Neural progenitor cell (in vitro differentiated cells): ENCODE measurements at regions not wholly inside any gene's neighbourhood (a gene's known extent, or its start where the extent isn't known, plus 50 kb on each side); places are given as distances from the start of the nearest gene placed in this dataset.

Experiments
- DNase-seq: peaks from one replicate; pipeline ENCODE4 v3.0.0-alpha.2; 2016; ENCODE audit warnings: low spot score
- H2AFZ ChIP-seq: fragments of 200-600 bp; sonication (generic); replicated peaks from 2 replicates; pipeline ENCODE4 v1.6.1; 2016; ENCODE audit warnings: antibody characterized with exemption
- H3F3A ChIP-seq: fragments of 200-600 bp; sonication (generic); 2 replicates; pipeline ENCODE4 v1.6.1; 2016; ENCODE audit warnings: antibody characterized with exemption, low read depth
- H3K27ac ChIP-seq: fragments of 200-600 bp; sonication (generic); 2 replicates; pipeline ENCODE4 v1.5.1; 2016; ENCODE audit warnings: mild to moderate bottlenecking
- H3K27me3 ChIP-seq: fragments of 200-600 bp; sonication (generic); 2 replicates; pipeline ENCODE4 v1.6.1; 2016; ENCODE audit warnings: mild to moderate bottlenecking, moderate library complexity
- H3K36me3 ChIP-seq: fragments of 200-600 bp; sonication (generic); 2 replicates; pipeline ENCODE4 v1.5.1; 2016
- H3K4me1 ChIP-seq: fragments of 200-600 bp; sonication (generic); 2 replicates; pipeline ENCODE4 v1.6.1; 2016; ENCODE audit warnings: mixed run types
- H3K4me2 ChIP-seq: fragments of 200-600 bp; sonication (generic); 2 replicates; pipeline ENCODE4 v1.6.1; 2016
- H3K4me3 ChIP-seq: fragments of 200-600 bp; sonication (generic); 2 replicates; pipeline ENCODE4 v1.5.1; 2016
- H3K79me2 ChIP-seq: fragments of 200-600 bp; sonication (generic); 2 replicates; pipeline ENCODE4 v1.6.1; 2016; ENCODE audit warnings: low read depth
- H3K9ac ChIP-seq: fragments of 200-600 bp; sonication (generic); 2 replicates; pipeline ENCODE4 v1.6.1; 2016
- H3K9me3 ChIP-seq: fragments of 200-600 bp; sonication (generic); 2 replicates; pipeline ENCODE4 v1.5.1; 2016; ENCODE audit warnings: low read depth
- H4K20me1 ChIP-seq: fragments of 200-600 bp; sonication (generic); 2 replicates; pipeline ENCODE4 v1.6.1; 2016; ENCODE audit warnings: low read depth
- H3K27ac Mint-ChIP-seq: 3 replicates; pipeline ENCODE4 v1.8.0; 2021; ENCODE audit warnings: mixed read lengths
- H3K27me3 Mint-ChIP-seq: 2 replicates; pipeline ENCODE4 v1.8.0; 2022; ENCODE audit warnings: low read depth, mild to moderate bottlenecking, inconsistent platforms, moderate library complexity, mixed read lengths; ENCODE audit not compliant: insufficient read depth
- H3K36me3 Mint-ChIP-seq: 3 replicates; pipeline ENCODE4 v1.8.0; 2021; ENCODE audit warnings: mixed read lengths
- H3K4me1 Mint-ChIP-seq: 3 replicates; pipeline ENCODE4 v1.8.0; 2021; ENCODE audit warnings: mixed read lengths
- H3K4me3 Mint-ChIP-seq: 3 replicates; pipeline ENCODE4 v1.8.0; 2021; ENCODE audit warnings: mild to moderate bottlenecking, moderate library complexity, mixed read lengths
- H3K9me3 Mint-ChIP-seq: 3 replicates; pipeline ENCODE4 v1.8.0; 2020; ENCODE audit warnings: mixed read lengths
- CTCF ChIP-seq: fragments of 200-600 bp; sonication (generic); IDR thresholded peaks from 2 replicates; pipeline ENCODE4 v1.5.1; 2017; ENCODE audit warnings: antibody characterized with exemption, mild to moderate bottlenecking
- EZH2 ChIP-seq: fragments of 200-600 bp; sonication (generic); IDR thresholded peaks from 2 replicates; pipeline ENCODE4 v1.6.1; 2017; ENCODE audit warnings: antibody characterized with exemption, mild to moderate bottlenecking, moderate library complexity
- EZH2phosphoT487 ChIP-seq: fragments of 200-600 bp; sonication (generic); IDR thresholded peaks from 2 replicates; pipeline ENCODE4 v1.6.1; 2017; ENCODE audit warnings: antibody characterized with exemption

- no peaks in the 10 kb centered on the region for H3K9me3 ChIP-seq
- H3K4me3 ChIP-seq, result no peak overlapping the region
- H2AFZ ChIP-seq, result no peak overlapping the region
- H3F3A ChIP-seq, result no peaks in the 10 kb centered on the region
- H3K4me2 ChIP-seq, result no peak overlapping the region
- Mint-ChIP-seq H3K4me3 (no peak overlapping the region), H3K27ac (no peak overlapping the region), H3K36me3 (no peaks in the 10 kb centered on the region), H3K27me3 (peaks cover 3% of the 10 kb centered on the region), H3K9me3 (peaks cover 5% of the 10 kb centered on the region), H3K4me1 (peaks cover 4% of the 10 kb centered on the region)
- no peak overlapping the region for H3K27ac ChIP-seq
- H4K20me1 ChIP-seq, result no peaks in the 10 kb centered on the region
- no peaks in the 10 kb centered on the region for H3K4me1 ChIP-seq
- no peak for DNase-seq
- no peak overlapping the region for H3K9ac ChIP-seq
- H3K36me3 ChIP-seq, result no peaks in the 10 kb centered on the region
- no peaks in the 10 kb centered on the region for H3K27me3 ChIP-seq
- no peak for TF ChIP-seq EZH2phosphoT487
- no peak for TF ChIP-seq CTCF
- TF ChIP-seq EZH2, result no peak
- H3K79me2 ChIP-seq, result no peaks in the 10 kb centered on the region
Observed at GRCh38 chr9:90175257-90175656, 467.4 kb downstream of the DIRAS2 start.

GRCh38 chr9:90175865-90176264 is 466.8 kb downstream of the DIRAS2 start:
- peaks cover 3% of the 10 kb centered on the region for H3K9me3 Mint-ChIP-seq
- no peak overlapping the region for H3K27ac Mint-ChIP-seq
- Histone ChIP-seq H3F3A (no peaks in the 10 kb centered on the region), H3K79me2 (no peaks in the 10 kb centered on the region), H4K20me1 (no peaks in the 10 kb centered on the region), H3K36me3 (no peaks in the 10 kb centered on the region), H3K27ac (no peak overlapping the region), H3K9me3 (no peaks in the 10 kb centered on the region), H3K27me3 (no peaks in the 10 kb centered on the region), H3K4me2 (no peak overlapping the region), H3K4me3 (no peak overlapping the region), H3K4me1 (no peaks in the 10 kb centered on the region), H2AFZ (no peak overlapping the region), H3K9ac (no peak overlapping the region)
- H3K36me3 Mint-ChIP-seq, result no peaks in the 10 kb centered on the region
- no peak overlapping the region for H3K4me3 Mint-ChIP-seq
- peaks cover under 1% of the 10 kb centered on the region for H3K27me3 Mint-ChIP-seq
- peaks cover 4% of the 10 kb centered on the region for H3K4me1 Mint-ChIP-seq
- no peak for DNase-seq
- TF ChIP-seq CTCF, result no peak
- TF ChIP-seq EZH2phosphoT487, result no peak
- TF ChIP-seq EZH2, result no peak

GRCh38 chr9:90176901-90177300 is 465.7 kb downstream of the DIRAS2 start:
- Histone ChIP-seq H3K9ac (no peak overlapping the region), H3K27me3 (no peaks in the 10 kb centered on the region), H3F3A (no peaks in the 10 kb centered on the region), H3K79me2 (no peaks in the 10 kb centered on the region), H3K4me1 (no peaks in the 10 kb centered on the region), H2AFZ (no peak overlapping the region), H4K20me1 (no peaks in the 10 kb centered on the region), H3K36me3 (no peaks in the 10 kb centered on the region), H3K27ac (no peak overlapping the region), H3K9me3 (no peaks in the 10 kb centered on the region), H3K4me2 (no peak overlapping the region), H3K4me3 (no peak overlapping the region)
- DNase-seq, result peak; percentile 5
- Mint-ChIP-seq H3K9me3 (peaks cover 2% of the 10 kb centered on the region), H3K36me3 (no peaks in the 10 kb centered on the region), H3K27ac (no peak overlapping the region), H3K27me3 (no peaks in the 10 kb centered on the region), H3K4me1 (peaks cover 4% of the 10 kb centered on the region), H3K4me3 (no peak overlapping the region)
- TF ChIP-seq EZH2phosphoT487 (no peak), CTCF (no peak), EZH2 (no peak)

GRCh38 chr9:90180381-90180780 is 462.2 kb downstream of the DIRAS2 start:
- no peaks in the 10 kb centered on the region for H3K4me1 ChIP-seq
- H3K4me3 ChIP-seq, result no peak overlapping the region
- no peak overlapping the region for H3K27ac ChIP-seq
- H3K9me3 ChIP-seq, result no peaks in the 10 kb centered on the region
- Mint-ChIP-seq H3K27me3 (no peaks in the 10 kb centered on the region), H3K36me3 (no peaks in the 10 kb centered on the region), H3K9me3 (no peaks in the 10 kb centered on the region), H3K4me1 (peaks cover 4% of the 10 kb centered on the region), H3K4me3 (no peak overlapping the region), H3K27ac (no peak overlapping the region)
- H3K79me2 ChIP-seq, result no peaks in the 10 kb centered on the region
- H3K9ac ChIP-seq, result no peak overlapping the region
- TF ChIP-seq CTCF, result no peak
- TF ChIP-seq EZH2, result no peak
- TF ChIP-seq EZH2phosphoT487, result no peak
- H4K20me1 ChIP-seq, result no peaks in the 10 kb centered on the region
- H3K27me3 ChIP-seq, result no peaks in the 10 kb centered on the region
- no peak overlapping the region for H2AFZ ChIP-seq
- H3F3A ChIP-seq, result no peaks in the 10 kb centered on the region
- no peaks in the 10 kb centered on the region for H3K36me3 ChIP-seq
- H3K4me2 ChIP-seq, result no peak overlapping the region
- no peak for DNase-seq
